Non-pigmented ciliary epithelial cell (primary cell): ENCODE measurements at regions not wholly inside any gene's neighbourhood (a gene's known extent, or its start where the extent isn't known, plus 50 kb on each side); places are given as distances from the start of the nearest gene placed in this dataset.
A peak's percentile ranks its signal among the peaks of the same experiment; 100 is the strongest.

Experiments used
- DNase-seq: peaks from one replicate; pipeline ENCODE4 v3.0.0-alpha.2; 2010; ENCODE audit warnings: low read depth

DNA sequence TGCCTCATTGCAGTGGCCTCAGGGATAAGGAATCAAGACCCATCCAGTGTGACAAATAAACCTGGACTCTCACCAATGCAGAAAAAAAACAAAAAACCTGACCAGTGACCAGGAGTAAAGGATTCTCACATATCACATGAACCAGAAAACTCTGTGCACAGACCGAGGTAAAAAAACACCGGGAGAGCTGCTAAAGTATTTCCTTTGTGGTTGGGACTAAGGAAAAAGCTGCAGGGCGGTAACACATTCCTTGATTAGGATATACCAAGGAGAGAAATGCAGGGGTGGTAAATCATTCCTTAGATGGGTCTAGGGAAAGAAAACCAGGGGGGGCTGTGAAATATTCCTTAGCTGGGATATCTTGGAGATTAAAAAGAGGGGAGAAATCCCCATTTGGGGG lies 64.8 kb upstream of the ZNF85 start:
- peak; percentile 4 for DNase-seq

- DNase-seq: no peak
These were observed 64.2 kb upstream of the ZNF85 start for GRCh38 chr19:20858861-20859260.

GRCh38 chr19:20860339-20860738 lies 62.7 kb upstream of the ZNF85 start:
- no peak for DNase-seq

- DNase-seq: no peak
These were observed 59.9 kb upstream of the ZNF85 start for GRCh38 chr19:20863176-20863575.
